ENCODE measurements at regions not wholly inside any gene's neighbourhood (a gene's known extent, or its start where the extent isn't known, plus 50 kb on each side); places are given as distances from the start of the nearest gene placed in this dataset.

DNA sequence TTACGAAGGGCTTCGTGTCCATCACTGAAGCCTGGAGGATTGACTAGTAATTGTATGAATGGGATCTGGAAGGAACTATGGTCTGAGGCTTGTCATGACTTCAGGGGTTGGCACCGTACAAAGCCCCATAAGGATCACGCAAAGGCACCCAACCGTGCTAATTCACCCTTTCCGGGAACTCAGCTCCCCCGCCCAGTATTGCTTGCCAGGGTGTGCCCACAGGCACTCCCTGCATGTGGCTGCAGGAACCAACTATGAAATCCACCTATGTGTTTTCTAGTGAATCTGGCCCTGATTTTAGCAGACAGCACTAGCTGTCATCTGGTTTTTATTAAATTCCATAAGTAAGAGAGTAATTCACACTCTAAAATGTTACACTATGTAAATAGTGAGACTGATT, 139.2 kb downstream of the TM2D1 start:
- Histone ChIP-seq H3K4me3 (no peak overlapping the region), H3K36me3 (replicated peaks in 1 of 2; ENCODE audit: insufficient read depth in 1 of 2, low read depth in 2 of 2) (no peaks in the 10 kb centered on the region), H3K4me1 (peaks cover 8% of the 10 kb centered on the region), H3K27ac (no peak overlapping the region), H3K27me3 (no peaks in the 10 kb centered on the region), H3K9me3 (no peaks in the 10 kb centered on the region)
- no peak for ATAC-seq
- 79 to 86% methylated on average over 7 of the region's 7 CpGs for WGBS, 2 donors
- TF ChIP-seq POLR2A (IDR thresholded peaks at IDR 0.05): no peak
- TF ChIP-seq, protein P1, sequence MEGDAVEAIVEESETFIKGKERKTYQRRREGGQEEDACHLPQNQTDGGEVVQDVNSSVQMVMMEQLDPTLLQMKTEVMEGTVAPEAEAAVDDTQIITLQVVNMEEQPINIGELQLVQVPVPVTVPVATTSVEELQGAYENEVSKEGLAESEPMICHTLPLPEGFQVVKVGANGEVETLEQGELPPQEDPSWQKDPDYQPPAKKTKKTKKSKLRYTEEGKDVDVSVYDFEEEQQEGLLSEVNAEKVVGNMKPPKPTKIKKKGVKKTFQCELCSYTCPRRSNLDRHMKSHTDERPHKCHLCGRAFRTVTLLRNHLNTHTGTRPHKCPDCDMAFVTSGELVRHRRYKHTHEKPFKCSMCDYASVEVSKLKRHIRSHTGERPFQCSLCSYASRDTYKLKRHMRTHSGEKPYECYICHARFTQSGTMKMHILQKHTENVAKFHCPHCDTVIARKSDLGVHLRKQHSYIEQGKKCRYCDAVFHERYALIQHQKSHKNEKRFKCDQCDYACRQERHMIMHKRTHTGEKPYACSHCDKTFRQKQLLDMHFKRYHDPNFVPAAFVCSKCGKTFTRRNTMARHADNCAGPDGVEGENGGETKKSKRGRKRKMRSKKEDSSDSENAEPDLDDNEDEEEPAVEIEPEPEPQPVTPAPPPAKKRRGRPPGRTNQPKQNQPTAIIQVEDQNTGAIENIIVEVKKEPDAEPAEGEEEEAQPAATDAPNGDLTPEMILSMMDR (IDR thresholded peaks at IDR 0.05): no peak
- no peak for DNase-seq
- intact Hi-C loops (cut with DNase I): no loop called here

DNA sequence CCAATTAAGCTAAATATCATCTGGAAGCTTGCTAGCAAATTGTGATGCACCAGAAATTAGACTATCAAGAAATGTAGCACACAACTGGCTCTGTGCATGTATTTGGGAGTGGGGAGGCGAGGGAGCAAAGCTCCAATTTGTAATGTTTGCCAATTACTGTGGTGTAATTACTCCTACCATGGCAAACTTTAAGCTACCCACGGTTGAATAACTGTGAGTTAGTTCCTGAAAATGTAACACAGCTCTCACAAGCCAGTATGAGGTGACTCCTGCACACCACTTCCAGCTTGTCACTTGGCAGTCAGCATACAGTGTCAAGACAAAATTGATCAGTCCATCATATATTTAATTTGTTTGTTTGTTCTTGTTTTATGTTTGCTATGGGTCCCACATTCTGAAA, 141.2 kb downstream of the TM2D1 start:
- TF ChIP-seq, protein P1 (IDR thresholded peaks at IDR 0.05): no peak
- TF ChIP-seq POLR2A (IDR thresholded peaks at IDR 0.05): no peak
- 46 to 72% methylated on average over 2 of the region's 2 CpGs for WGBS, 2 donors
- H3K27ac ChIP-seq: no peak overlapping the region
- no peaks in the 10 kb centered on the region for H3K27me3 ChIP-seq
- H3K36me3 ChIP-seq (replicated peaks in 1 of 2; ENCODE audit: insufficient read depth in 1 of 2, low read depth in 2 of 2): no peaks in the 10 kb centered on the region
- intact Hi-C loops (cut with DNase I): no loop called here
- H3K9me3 ChIP-seq: no peaks in the 10 kb centered on the region
- peaks cover under 1% of the 10 kb centered on the region for H3K4me1 ChIP-seq
- ATAC-seq: no peak
- DNase-seq: no peak
- no peak overlapping the region for H3K4me3 ChIP-seq

DNA sequence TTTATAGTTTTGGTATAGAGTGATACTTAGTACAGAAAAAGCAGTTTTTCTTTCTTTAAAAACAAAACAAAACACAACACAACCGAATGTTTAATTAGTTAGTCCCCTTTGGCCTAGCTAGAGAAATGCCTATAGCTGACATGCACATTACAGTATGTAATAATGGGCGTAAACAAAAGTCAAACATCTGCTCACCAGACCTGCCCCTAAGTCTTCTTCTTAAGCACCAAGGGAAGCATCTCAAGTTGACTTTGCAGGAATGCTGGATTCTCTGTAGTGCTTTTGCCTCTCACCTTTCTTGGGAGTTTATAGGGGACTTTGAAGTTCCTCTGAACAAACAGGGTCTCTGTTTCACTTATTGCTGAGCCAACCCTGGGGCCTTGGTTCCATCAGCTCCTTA, 143.7 kb downstream of the TM2D1 start:
- whole genome bisulfite sequencing, 2 donors: 75 to 76% methylated on average over 2 of the region's 2 CpGs
- intact Hi-C loops (cut with DNase I): no loop called here
- Histone ChIP-seq H3K27me3 (no peaks in the 10 kb centered on the region), H3K9me3 (no peaks in the 10 kb centered on the region), H3K36me3 (replicated peaks in 1 of 2; ENCODE audit: insufficient read depth in 1 of 2, low read depth in 2 of 2) (no peaks in the 10 kb centered on the region), H3K4me1 (no peaks in the 10 kb centered on the region), H3K4me3 (no peak overlapping the region), H3K27ac (no peak overlapping the region)
- no peak for ATAC-seq
- DNase-seq: no peak
- TF ChIP-seq, protein P1 (IDR thresholded peaks at IDR 0.05): no peak
- TF ChIP-seq POLR2A (IDR thresholded peaks at IDR 0.05): no peak

DNA sequence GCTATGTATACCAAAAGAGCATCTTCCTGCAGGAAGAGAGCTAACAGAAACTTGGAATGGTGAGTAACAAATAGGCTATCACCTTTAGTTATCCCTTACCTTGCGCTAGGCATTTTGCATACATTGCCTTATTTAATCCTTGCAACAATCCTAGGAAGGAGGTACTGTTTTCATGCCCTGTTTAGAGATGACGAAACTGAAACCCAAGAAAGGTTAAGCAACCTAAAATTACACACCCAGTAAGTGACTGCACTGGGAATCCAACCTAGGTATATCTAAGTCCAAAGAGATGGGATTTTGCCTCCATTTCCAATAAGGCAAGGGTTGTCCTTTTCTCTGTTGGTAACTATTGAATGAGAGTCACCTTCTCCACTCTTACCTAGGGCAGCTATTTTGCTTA, 144.5 kb downstream of the TM2D1 start:
- intact Hi-C loops (cut with DNase I): no loop called here
- no peaks in the 10 kb centered on the region for H3K27me3 ChIP-seq
- no peak overlapping the region for H3K4me3 ChIP-seq
- H3K36me3 ChIP-seq (replicated peaks in 1 of 2; ENCODE audit: insufficient read depth in 1 of 2, low read depth in 2 of 2): no peaks in the 10 kb centered on the region
- ATAC-seq: no peak
- no peak for TF ChIP-seq POLR2A (IDR thresholded peaks at IDR 0.05)
- TF ChIP-seq, protein P1 (IDR thresholded peaks at IDR 0.05): no peak
- H3K27ac ChIP-seq: no peak overlapping the region
- no peaks in the 10 kb centered on the region for H3K9me3 ChIP-seq
- DNase-seq: no peak
- 80 to 91% methylated on average over 2 of the region's 2 CpGs for WGBS, 2 donors
- H3K4me1 ChIP-seq: no peaks in the 10 kb centered on the region

DNA sequence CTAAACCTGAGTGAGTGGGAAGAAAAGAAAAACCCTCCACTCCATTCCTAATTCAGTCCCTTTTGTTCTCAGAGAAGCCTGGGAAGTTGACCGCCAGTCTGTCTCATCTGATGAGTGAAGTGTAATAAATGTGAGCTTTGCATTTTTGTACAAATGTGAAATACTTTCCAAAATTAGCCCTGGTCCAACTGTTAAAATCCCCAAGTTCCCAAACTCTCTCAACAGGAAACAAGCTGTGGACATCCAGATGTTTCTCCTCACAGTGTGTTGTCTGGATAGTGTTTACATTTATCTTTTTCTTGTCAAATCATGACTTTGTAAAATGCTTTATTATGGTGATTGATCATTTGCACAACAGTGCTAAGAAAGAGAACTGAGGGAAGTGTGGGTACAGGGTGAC, 145.1 kb downstream of the TM2D1 start:
- Histone ChIP-seq H3K9me3 (no peaks in the 10 kb centered on the region), H3K27ac (no peak overlapping the region), H3K4me3 (no peak overlapping the region), H3K27me3 (no peaks in the 10 kb centered on the region), H3K4me1 (no peaks in the 10 kb centered on the region), H3K36me3 (replicated peaks in 1 of 2; ENCODE audit: insufficient read depth in 1 of 2, low read depth in 2 of 2) (no peaks in the 10 kb centered on the region)
- intact Hi-C loops (cut with DNase I): no loop called here
- 88 to 100% methylated on average over 1 of the region's 1 CpG for WGBS, 2 donors
- no peak for DNase-seq
- ATAC-seq: no peak
- no peak for TF ChIP-seq POLR2A (IDR thresholded peaks at IDR 0.05)
- TF ChIP-seq, protein P1 (IDR thresholded peaks at IDR 0.05): no peak

All from body of pancreas (tissue), 4 donors.